IPS-18a (cell line): ENCODE measurements at regions not wholly inside any gene's neighbourhood (a gene's known extent, or its start where the extent isn't known, plus 50 kb on each side); places are given as distances from the start of the nearest gene placed in this dataset.

ENCODE experiments used
- H3K27ac ChIP-seq: one replicate; pipeline ENCODE4 v1.5.1; 2013; ENCODE audit warnings: low read length
- H3K27me3 ChIP-seq: one replicate; pipeline ENCODE4 v1.6.1; 2013; ENCODE audit warnings: mild to moderate bottlenecking, low read length; ENCODE audit not compliant: control insufficient read depth, insufficient read depth
- H3K36me3 ChIP-seq: one replicate; pipeline ENCODE4 v1.6.1; 2013; ENCODE audit warnings: low read depth, low read length; ENCODE audit not compliant: control insufficient read depth
- H3K4me1 ChIP-seq: one replicate; pipeline ENCODE4 v1.6.1; 2013; ENCODE audit warnings: low read depth, low read length; ENCODE audit not compliant: control insufficient read depth
- H3K4me3 ChIP-seq: one replicate; pipeline ENCODE4 v1.5.1; 2013; ENCODE audit warnings: low read length
- H3K9ac ChIP-seq: one replicate; pipeline ENCODE4 v1.6.1; 2013; ENCODE audit warnings: mild to moderate bottlenecking, low read length, moderate library complexity
- H3K9me3 ChIP-seq: one replicate; pipeline ENCODE4 v1.6.1; 2013; ENCODE audit warnings: low read depth, low read length; ENCODE audit not compliant: control insufficient read depth

GRCh38 chr12:32030676-32031075 lies 71.5 kb downstream of the RESF1 start:
- Histone ChIP-seq H3K9me3 (no peaks in the 10 kb centered on the region), H3K27ac (no peak overlapping the region), H3K4me1 (peaks cover 13% of the 10 kb centered on the region), H3K4me3 (no peak overlapping the region), H3K27me3 (no peaks in the 10 kb centered on the region), H3K36me3 (no peaks in the 10 kb centered on the region), H3K9ac (no peak overlapping the region)

- H3K27me3 ChIP-seq: no peaks in the 10 kb centered on the region
- no peaks in the 10 kb centered on the region for H3K9me3 ChIP-seq
- H3K4me3 ChIP-seq: no peak overlapping the region
- no peak overlapping the region for H3K9ac ChIP-seq
- H3K4me1 ChIP-seq: peaks cover 13% of the 10 kb centered on the region
- no peaks in the 10 kb centered on the region for H3K36me3 ChIP-seq
- no peak overlapping the region for H3K27ac ChIP-seq
Measured at GRCh38 chr12:32031109-32031508, 71.9 kb downstream of the RESF1 start.

- no peaks in the 10 kb centered on the region for H3K27me3 ChIP-seq
Measured at GRCh38 chr12:32032205-32032810, 73.1 kb downstream of the RESF1 start.

GRCh38 chr12:32033406-32033805 lies 73.2 kb upstream of the BICD1 start:
- no peak overlapping the region for H3K4me3 ChIP-seq
- H3K9ac ChIP-seq: no peak overlapping the region
- H3K9me3 ChIP-seq: no peaks in the 10 kb centered on the region
- no peaks in the 10 kb centered on the region for H3K27me3 ChIP-seq
- H3K27ac ChIP-seq: no peak overlapping the region
- peaks cover 9% of the 10 kb centered on the region for H3K4me1 ChIP-seq
- no peaks in the 10 kb centered on the region for H3K36me3 ChIP-seq

More at GRCh38 chr12:32032205-32032810, 73.1 kb downstream of the RESF1 start:
- Histone ChIP-seq H3K36me3 (no peaks in the 10 kb centered on the region), H3K27ac (no peak overlapping the region), H3K4me1 (peaks cover 9% of the 10 kb centered on the region), H3K4me3 (no peak overlapping the region), H3K9ac (no peak overlapping the region), H3K9me3 (no peaks in the 10 kb centered on the region)

GRCh38 chr12:32034045-32034444 lies 72.6 kb upstream of the BICD1 start:
- H3K27me3 ChIP-seq: no peaks in the 10 kb centered on the region
- no peaks in the 10 kb centered on the region for H3K36me3 ChIP-seq
- no peak overlapping the region for H3K27ac ChIP-seq
- H3K4me1 ChIP-seq: peaks cover 10% of the 10 kb centered on the region
- H3K9ac ChIP-seq: no peak overlapping the region
- H3K9me3 ChIP-seq: no peaks in the 10 kb centered on the region
- H3K4me3 ChIP-seq: no peak overlapping the region

- Histone ChIP-seq H3K9ac (no peak overlapping the region), H3K4me3 (no peak overlapping the region), H3K27me3 (no peaks in the 10 kb centered on the region), H3K27ac (no peak overlapping the region), H3K4me1 (peaks cover 21% of the 10 kb centered on the region), H3K36me3 (no peaks in the 10 kb centered on the region), H3K9me3 (no peaks in the 10 kb centered on the region)
Measured at GRCh38 chr12:32036477-32037263, 70.0 kb upstream of the BICD1 start.

- no peak overlapping the region for H3K4me3 ChIP-seq
- H3K9ac ChIP-seq: no peak overlapping the region
- peaks cover 14% of the 10 kb centered on the region for H3K9me3 ChIP-seq
- H3K27ac ChIP-seq: no peak overlapping the region
- no peaks in the 10 kb centered on the region for H3K36me3 ChIP-seq
- H3K4me1 ChIP-seq: peaks cover 17% of the 10 kb centered on the region
- no peaks in the 10 kb centered on the region for H3K27me3 ChIP-seq
Measured at GRCh38 chr12:32039347-32039746, 67.3 kb upstream of the BICD1 start.

- Histone ChIP-seq H3K9ac (no peak overlapping the region), H3K4me1 (peaks cover 17% of the 10 kb centered on the region), H3K36me3 (no peaks in the 10 kb centered on the region), H3K9me3 (peaks cover 14% of the 10 kb centered on the region), H3K4me3 (no peak overlapping the region), H3K27ac (no peak overlapping the region), H3K27me3 (no peaks in the 10 kb centered on the region)
Measured at GRCh38 chr12:32039917-32040575, 66.6 kb upstream of the BICD1 start.

GRCh38 chr12:32043928-32044549 lies 62.6 kb upstream of the BICD1 start:
- Histone ChIP-seq H3K9ac (no peak overlapping the region), H3K27ac (no peak overlapping the region), H3K4me3 (no peak overlapping the region), H3K36me3 (no peaks in the 10 kb centered on the region), H3K27me3 (no peaks in the 10 kb centered on the region), H3K9me3 (peaks cover 18% of the 10 kb centered on the region), H3K4me1 (peaks cover 16% of the 10 kb centered on the region)

GRCh38 chr12:32047357-32048212 lies 59.1 kb upstream of the BICD1 start:
- H3K36me3 ChIP-seq: no peaks in the 10 kb centered on the region
- peaks cover 18% of the 10 kb centered on the region for H3K9me3 ChIP-seq
- H3K4me3 ChIP-seq: no peak overlapping the region
- H3K27ac ChIP-seq: no peak overlapping the region
- H3K27me3 ChIP-seq: no peaks in the 10 kb centered on the region
- H3K9ac ChIP-seq: no peak overlapping the region
- no peaks in the 10 kb centered on the region for H3K4me1 ChIP-seq

GRCh38 chr12:32048791-32049190 lies 57.9 kb upstream of the BICD1 start:
- H3K4me1 ChIP-seq: no peaks in the 10 kb centered on the region
- H3K27ac ChIP-seq: no peak overlapping the region
- peaks cover 10% of the 10 kb centered on the region for H3K9me3 ChIP-seq
- H3K36me3 ChIP-seq: no peaks in the 10 kb centered on the region
- no peak overlapping the region for H3K4me3 ChIP-seq
- H3K9ac ChIP-seq: no peak overlapping the region
- no peaks in the 10 kb centered on the region for H3K27me3 ChIP-seq
